ENCODE measurements at regions not wholly inside any gene's neighbourhood (a gene's known extent, or its start where the extent isn't known, plus 50 kb on each side); places are given as distances from the start of the nearest gene placed in this dataset.
"Not testable (repeated sequence)": the region's sequence is repeated elsewhere in the genome, so short reads cannot be mapped to it uniquely, and the experiment has no call there.

- no peak for DNase-seq (ENCODE audit: low spot score)
Observed at GRCh38 chrX:140065961-140066662, 100.8 kb upstream of the CXorf66 start.

GRCh38 chrX:140064993-140065392, 99.7 kb upstream of the CXorf66 start:
- no peak for DNase-seq (ENCODE audit: low spot score)

- DNase-seq (ENCODE audit: low spot score): peak; percentile 65
Observed at GRCh38 chrX:140057001-140057411, 91.7 kb upstream of the CXorf66 start.

GRCh38 chrX:140053846-140054245, 88.5 kb upstream of the CXorf66 start:
- no peak for DNase-seq (ENCODE audit: low spot score)

- peak; percentile 3 for DNase-seq (ENCODE audit: low spot score)
Observed at GRCh38 chrX:140050906-140051305, 85.6 kb upstream of the CXorf66 start.

GRCh38 chrX:140040386-140040785, 75.1 kb upstream of the CXorf66 start:
- DNase-seq (ENCODE audit: low spot score): no peak

GRCh38 chrX:140038842-140039241, 73.5 kb upstream of the CXorf66 start:
- DNase-seq (ENCODE audit: low spot score): no peak

GRCh38 chrX:140034916-140035315, 69.6 kb upstream of the CXorf66 start:
- DNase-seq (ENCODE audit: low spot score): peak; percentile 24

- no peak for DNase-seq (ENCODE audit: low spot score)
Observed at GRCh38 chrX:140022482-140022881, 57.2 kb upstream of the CXorf66 start.

- DNase-seq (ENCODE audit: low spot score): not testable (repeated sequence)
Observed at GRCh38 chrX:140019134-140019533, 53.8 kb upstream of the CXorf66 start.

All from NAMALWA (cell line).